ENCODE measurements at regions not wholly inside any gene's neighbourhood (a gene's known extent, or its start where the extent isn't known, plus 50 kb on each side); places are given as distances from the start of the nearest gene placed in this dataset.

GRCh38 chr3:135581806-135582205 lies 383.7 kb upstream of the PPP2R3A start:
- no peak overlapping the region for H3K9ac ChIP-seq (ENCODE audit: low read depth in 1 of 2, low read length in 2 of 2)

GRCh38 chr3:135582800-135583199 lies 382.7 kb upstream of the PPP2R3A start:
- Histone ChIP-seq H3K9me3 (ENCODE audit: control insufficient read depth in 4 of 4, low read length in 3 of 4) (no peaks in the 10 kb centered on the region), H3K36me3 (ENCODE audit: control insufficient read depth in 4 of 4, insufficient read depth in 3 of 4, low read depth in 1 of 4, low read length in 3 of 4) (no peaks in the 10 kb centered on the region), H3K4me3 (ENCODE audit: low read depth in 1 of 3, low read length in 3 of 3) (no peak overlapping the region), H3K9ac (ENCODE audit: low read depth in 1 of 2, low read length in 2 of 2) (no peak overlapping the region), H3K4me1 (ENCODE audit: control insufficient read depth in 4 of 4, insufficient read depth in 4 of 4, low read length in 3 of 4) (no peaks in the 10 kb centered on the region), H3K27ac (ENCODE audit: low read depth in 1 of 2, low read length in 2 of 2) (no peak overlapping the region), H3K27me3 (ENCODE audit: control insufficient read depth in 4 of 4, insufficient read depth in 4 of 4, low read length in 3 of 4) (no peaks in the 10 kb centered on the region)
- TF ChIP-seq FOXA2 (IDR thresholded peaks at IDR 0.05): no peak
- no peak for TF ChIP-seq CTCF (IDR thresholded peaks at IDR 0.05; ENCODE audit: low read depth, low read length, missing input control)
- TF ChIP-seq, protein P1, sequence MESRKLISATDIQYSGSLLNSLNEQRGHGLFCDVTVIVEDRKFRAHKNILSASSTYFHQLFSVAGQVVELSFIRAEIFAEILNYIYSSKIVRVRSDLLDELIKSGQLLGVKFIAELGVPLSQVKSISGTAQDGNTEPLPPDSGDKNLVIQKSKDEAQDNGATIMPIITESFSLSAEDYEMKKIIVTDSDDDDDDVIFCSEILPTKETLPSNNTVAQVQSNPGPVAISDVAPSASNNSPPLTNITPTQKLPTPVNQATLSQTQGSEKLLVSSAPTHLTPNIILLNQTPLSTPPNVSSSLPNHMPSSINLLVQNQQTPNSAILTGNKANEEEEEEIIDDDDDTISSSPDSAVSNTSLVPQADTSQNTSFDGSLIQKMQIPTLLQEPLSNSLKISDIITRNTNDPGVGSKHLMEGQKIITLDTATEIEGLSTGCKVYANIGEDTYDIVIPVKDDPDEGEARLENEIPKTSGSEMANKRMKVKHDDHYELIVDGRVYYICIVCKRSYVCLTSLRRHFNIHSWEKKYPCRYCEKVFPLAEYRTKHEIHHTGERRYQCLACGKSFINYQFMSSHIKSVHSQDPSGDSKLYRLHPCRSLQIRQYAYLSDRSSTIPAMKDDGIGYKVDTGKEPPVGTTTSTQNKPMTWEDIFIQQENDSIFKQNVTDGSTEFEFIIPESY (IDR thresholded peaks at IDR 0.05): no peak
- 54% methylated on average over 3 of the region's 3 CpGs for WGBS
- no peak for DNase-seq (ENCODE audit: low spot score)

More at GRCh38 chr3:135581806-135582205, 383.7 kb upstream of the PPP2R3A start:
- no peaks in the 10 kb centered on the region for H3K4me1 ChIP-seq (ENCODE audit: control insufficient read depth in 4 of 4, insufficient read depth in 4 of 4, low read length in 3 of 4)
- DNase-seq (ENCODE audit: low spot score): no peak
- H3K4me3 ChIP-seq (ENCODE audit: low read depth in 1 of 3, low read length in 3 of 3): no peak overlapping the region
- H3K36me3 ChIP-seq (ENCODE audit: control insufficient read depth in 4 of 4, insufficient read depth in 3 of 4, low read depth in 1 of 4, low read length in 3 of 4): no peaks in the 10 kb centered on the region
- H3K27me3 ChIP-seq (ENCODE audit: control insufficient read depth in 4 of 4, insufficient read depth in 4 of 4, low read length in 3 of 4): no peaks in the 10 kb centered on the region
- TF ChIP-seq SP1 (IDR thresholded peaks at IDR 0.05) (no peak), MAX (IDR thresholded peaks at IDR 0.05) (no peak), GABPA (IDR thresholded peaks at IDR 0.05 in 1 of 2, conservative IDR thresholded peaks at IDR 0.05 in 1 of 2) (no peak)
- no peak overlapping the region for H3K27ac ChIP-seq (ENCODE audit: low read depth in 1 of 2, low read length in 2 of 2)
- no peaks in the 10 kb centered on the region for H3K9me3 ChIP-seq (ENCODE audit: control insufficient read depth in 4 of 4, low read length in 3 of 4)

DNA sequence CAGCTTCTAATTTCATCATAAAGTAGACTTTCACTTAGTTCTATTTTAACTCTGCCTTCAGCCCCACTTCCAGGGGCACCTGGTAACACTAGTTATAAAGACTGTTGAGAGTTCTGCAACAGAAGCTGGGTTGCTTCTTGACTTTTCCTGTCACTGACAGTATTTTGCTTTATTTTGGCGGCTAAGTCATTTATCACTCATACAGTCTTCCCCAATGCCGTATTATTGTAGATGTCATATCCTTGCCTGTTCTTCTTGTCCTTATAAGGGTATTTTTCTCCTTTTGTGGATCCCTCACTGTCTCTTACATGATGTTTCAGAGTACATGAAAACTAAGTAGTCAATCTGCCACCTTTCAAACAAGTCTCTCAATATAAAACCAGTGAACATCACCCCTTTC lies 369.0 kb upstream of the PPP2R3A start:
- no peaks in the 10 kb centered on the region for H3K36me3 ChIP-seq (ENCODE audit: control insufficient read depth in 4 of 4, insufficient read depth in 3 of 4, low read depth in 1 of 4, low read length in 3 of 4)
- H3K9me3 ChIP-seq (ENCODE audit: control insufficient read depth in 4 of 4, low read length in 3 of 4): no peaks in the 10 kb centered on the region
- no peak overlapping the region for H3K4me3 ChIP-seq (ENCODE audit: low read depth in 1 of 3, low read length in 3 of 3)
- H3K27me3 ChIP-seq (ENCODE audit: control insufficient read depth in 4 of 4, insufficient read depth in 4 of 4, low read length in 3 of 4): no peaks in the 10 kb centered on the region
- H3K9ac ChIP-seq (ENCODE audit: low read depth in 1 of 2, low read length in 2 of 2): no peak overlapping the region
- DNase-seq (ENCODE audit: low spot score): no peak
- no peaks in the 10 kb centered on the region for H3K4me1 ChIP-seq (ENCODE audit: control insufficient read depth in 4 of 4, insufficient read depth in 4 of 4, low read length in 3 of 4)
- no peak overlapping the region for H3K27ac ChIP-seq (ENCODE audit: low read depth in 1 of 2, low read length in 2 of 2)
- 75% methylated on average over 2 of the region's 2 CpGs for WGBS
- TF ChIP-seq EGR1 (IDR thresholded peaks at IDR 0.05; ENCODE audit: low read depth in 2 of 2) (no peak), MAX (IDR thresholded peaks at IDR 0.05) (no peak), ATF3 (IDR thresholded peaks at IDR 0.05) (no peak), GABPA (IDR thresholded peaks at IDR 0.05 in 1 of 2, conservative IDR thresholded peaks at IDR 0.05 in 1 of 2) (no peak), YY1 (IDR thresholded peaks at IDR 0.05) (no peak), HNF4G (IDR thresholded peaks at IDR 0.05) (no peak), FOXA1 (IDR thresholded peaks at IDR 0.05) (no peak)

Data from liver (tissue), 8 donors.